Keratinocyte (primary cell): ENCODE measurements at regions not wholly inside any gene's neighbourhood (a gene's known extent, or its start where the extent isn't known, plus 50 kb on each side); places are given as distances from the start of the nearest gene placed in this dataset.

Experiments used
- EZH2 ChIP-seq: IDR thresholded peaks from one replicate; pipeline ENCODE4 v1.6.1; 2012; ENCODE audit warnings: inconsistent platforms, mild to moderate bottlenecking, low read length, moderate library complexity
- TF ChIP-seq, protein P1 (sequence below), 3 experiments: IDR thresholded peaks in 1 of 3; conservative IDR thresholded peaks in 1 of 3; optimal IDR thresholded peaks in 1 of 3; 2 replicates in 2 of 3; 3 replicates in 1 of 3; pipeline versions ENCODE3 to v1.5.1; 2011; ENCODE audit warnings: low read length in 3 of 3, mild to moderate bottlenecking in 3 of 3, moderate library complexity in 2 of 3, control low read depth in 1 of 3, inconsistent platforms in 1 of 3; ENCODE audit not compliant: insufficient read depth in 2 of 3; ENCODE audit errors: extremely low read depth in 1 of 3

DNA sequence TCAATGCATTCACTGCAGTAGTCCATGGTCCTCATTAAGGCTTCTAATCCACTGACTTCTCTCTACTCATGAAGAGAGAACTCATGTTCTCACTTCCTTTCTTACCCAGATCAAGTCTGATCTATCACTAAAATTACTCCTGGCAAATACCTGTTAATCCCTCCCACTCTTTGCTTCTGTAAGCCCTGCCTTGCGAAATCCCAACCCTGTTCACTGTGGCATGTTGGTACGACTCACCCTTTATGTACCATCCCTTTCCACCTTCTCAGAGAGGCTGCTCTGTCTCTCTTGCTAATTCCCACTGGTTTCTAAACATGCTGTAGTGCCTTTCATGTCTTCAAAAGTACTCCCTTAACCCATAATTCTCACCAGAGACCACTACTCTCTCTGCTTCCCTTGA lies 272.2 kb upstream of the ACVR2A start:
- TF ChIP-seq, protein P1, sequence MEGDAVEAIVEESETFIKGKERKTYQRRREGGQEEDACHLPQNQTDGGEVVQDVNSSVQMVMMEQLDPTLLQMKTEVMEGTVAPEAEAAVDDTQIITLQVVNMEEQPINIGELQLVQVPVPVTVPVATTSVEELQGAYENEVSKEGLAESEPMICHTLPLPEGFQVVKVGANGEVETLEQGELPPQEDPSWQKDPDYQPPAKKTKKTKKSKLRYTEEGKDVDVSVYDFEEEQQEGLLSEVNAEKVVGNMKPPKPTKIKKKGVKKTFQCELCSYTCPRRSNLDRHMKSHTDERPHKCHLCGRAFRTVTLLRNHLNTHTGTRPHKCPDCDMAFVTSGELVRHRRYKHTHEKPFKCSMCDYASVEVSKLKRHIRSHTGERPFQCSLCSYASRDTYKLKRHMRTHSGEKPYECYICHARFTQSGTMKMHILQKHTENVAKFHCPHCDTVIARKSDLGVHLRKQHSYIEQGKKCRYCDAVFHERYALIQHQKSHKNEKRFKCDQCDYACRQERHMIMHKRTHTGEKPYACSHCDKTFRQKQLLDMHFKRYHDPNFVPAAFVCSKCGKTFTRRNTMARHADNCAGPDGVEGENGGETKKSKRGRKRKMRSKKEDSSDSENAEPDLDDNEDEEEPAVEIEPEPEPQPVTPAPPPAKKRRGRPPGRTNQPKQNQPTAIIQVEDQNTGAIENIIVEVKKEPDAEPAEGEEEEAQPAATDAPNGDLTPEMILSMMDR (optimal IDR thresholded peaks at IDR 0.05 in 1 of 3, IDR thresholded peaks at IDR 0.05 in 1 of 3, conservative IDR thresholded peaks at IDR 0.05 in 1 of 3; ENCODE audit: extremely low read depth in 1 of 3, insufficient read depth in 2 of 3, low read length in 3 of 3) = no peak
- TF ChIP-seq EZH2 = no peak
